ENCODE measurements at regions not wholly inside any gene's neighbourhood (a gene's known extent, or its start where the extent isn't known, plus 50 kb on each side); places are given as distances from the start of the nearest gene placed in this dataset.

DNA sequence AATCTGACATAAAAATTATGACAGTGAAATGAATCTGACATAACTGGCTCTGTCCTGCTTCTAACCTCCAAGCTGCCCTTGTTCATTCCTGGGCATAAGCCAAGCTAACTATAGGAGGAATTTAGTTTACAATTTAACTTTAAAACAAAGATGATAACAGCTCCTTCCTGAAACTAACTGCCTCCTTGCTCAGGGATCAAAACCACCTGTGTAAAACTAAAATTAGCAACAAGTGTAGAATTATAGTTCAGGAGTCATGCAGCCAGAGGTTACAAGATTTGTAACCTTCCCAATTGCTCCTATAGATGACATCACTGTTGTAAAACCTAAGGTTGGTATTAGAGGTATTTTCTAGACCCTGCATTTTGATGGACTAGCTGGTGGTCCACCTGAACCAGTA, 256.4 kb upstream of the POM121L12 start:
- TF ChIP-seq, protein P1, sequence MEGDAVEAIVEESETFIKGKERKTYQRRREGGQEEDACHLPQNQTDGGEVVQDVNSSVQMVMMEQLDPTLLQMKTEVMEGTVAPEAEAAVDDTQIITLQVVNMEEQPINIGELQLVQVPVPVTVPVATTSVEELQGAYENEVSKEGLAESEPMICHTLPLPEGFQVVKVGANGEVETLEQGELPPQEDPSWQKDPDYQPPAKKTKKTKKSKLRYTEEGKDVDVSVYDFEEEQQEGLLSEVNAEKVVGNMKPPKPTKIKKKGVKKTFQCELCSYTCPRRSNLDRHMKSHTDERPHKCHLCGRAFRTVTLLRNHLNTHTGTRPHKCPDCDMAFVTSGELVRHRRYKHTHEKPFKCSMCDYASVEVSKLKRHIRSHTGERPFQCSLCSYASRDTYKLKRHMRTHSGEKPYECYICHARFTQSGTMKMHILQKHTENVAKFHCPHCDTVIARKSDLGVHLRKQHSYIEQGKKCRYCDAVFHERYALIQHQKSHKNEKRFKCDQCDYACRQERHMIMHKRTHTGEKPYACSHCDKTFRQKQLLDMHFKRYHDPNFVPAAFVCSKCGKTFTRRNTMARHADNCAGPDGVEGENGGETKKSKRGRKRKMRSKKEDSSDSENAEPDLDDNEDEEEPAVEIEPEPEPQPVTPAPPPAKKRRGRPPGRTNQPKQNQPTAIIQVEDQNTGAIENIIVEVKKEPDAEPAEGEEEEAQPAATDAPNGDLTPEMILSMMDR (IDR thresholded peaks at IDR 0.05), result no peak
- no peak for TF ChIP-seq POLR2AphosphoS5 (IDR thresholded peaks at IDR 0.05)

Data from breast epithelium (tissue), 3 donors.